ENCODE measurements at regions not wholly inside any gene's neighbourhood (a gene's known extent, or its start where the extent isn't known, plus 50 kb on each side); places are given as distances from the start of the nearest gene placed in this dataset.

DNA sequence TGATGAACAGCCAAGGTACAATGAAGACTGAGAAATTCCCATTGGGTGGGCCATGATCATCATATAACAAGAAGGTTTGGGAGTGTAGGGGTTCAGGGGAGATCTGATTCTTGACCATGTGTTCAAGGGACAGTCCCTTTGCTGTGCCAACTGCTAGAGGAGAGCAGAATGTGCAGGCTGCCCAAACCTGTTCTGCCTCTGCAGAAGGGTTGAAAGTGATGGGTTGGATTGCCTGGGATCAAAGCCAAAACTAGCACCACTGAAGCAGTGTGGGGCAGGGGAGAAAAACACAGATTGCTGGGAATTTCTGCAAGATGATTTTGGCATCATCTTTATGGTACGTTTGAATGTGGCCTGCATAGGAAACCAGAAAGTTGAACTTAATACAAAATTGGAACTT lies 303.9 kb downstream of the OTUD1 start:
- Histone ChIP-seq H3K4me2 (ENCODE audit: control insufficient read depth, insufficient read depth) (no peak overlapping the region), H3K36me3 (ENCODE audit: control insufficient read depth in 2 of 2, insufficient read depth in 2 of 2, low read length in 1 of 2) (no peaks in the 10 kb centered on the region), H3K9ac (ENCODE audit: control insufficient read depth, insufficient read depth, low read length) (no peak overlapping the region), H3K79me2 (ENCODE audit: control insufficient read depth, insufficient read depth, low read length) (no peaks in the 10 kb centered on the region), H3K9me3 (replicated peaks; ENCODE audit: control insufficient read depth, insufficient read depth, low read length) (no peaks in the 10 kb centered on the region; the same call in 2 of the 3 replicates), H3K4me3 (no peak overlapping the region), H3K4me1 (ENCODE audit: control insufficient read depth, insufficient read depth, low read length) (no peaks in the 10 kb centered on the region), H3K27me3 (replicated peaks in 1 of 2; ENCODE audit: control insufficient read depth in 2 of 2, insufficient read depth in 2 of 2, low read length in 1 of 2) (no peaks in the 10 kb centered on the region), H4K20me1 (ENCODE audit: control insufficient read depth, insufficient read depth) (no peaks in the 10 kb centered on the region), H2AFZ (ENCODE audit: control insufficient read depth, low read depth, low read length) (no peak overlapping the region), H3K27ac (ENCODE audit: control insufficient read depth, insufficient read depth) (no peak overlapping the region)
- RAD21 ChIA-PET (ENCODE audit: unreplicated experiment): no interaction called here
- BruUV-seq (replicated peaks): no TSS peak
- FAIRE-seq (no peak), DNase-seq (ENCODE audit: low read depth, low spot score) (no peak), ATAC-seq (peak; percentile 31)
- 0% methylated on average over 1 of the region's 1 CpG for WGBS (ENCODE audit: insufficient coverage, insufficient replicate concordance, low lambda C conversion rate, missing lambda C conversion rate)
- no peak for TF ChIP-seq ASH2L (IDR thresholded peaks at IDR 0.05; ENCODE audit: borderline replicate concordance, low read depth)
- no peak for TF ChIP-seq RFX5 (IDR thresholded peaks at IDR 0.05; ENCODE audit: low read depth, low read length)
- no peak for TF ChIP-seq SMARCA5 (IDR thresholded peaks at IDR 0.05)
- TF ChIP-seq NR2F1 (conservative IDR thresholded peaks at IDR 0.05): no peak
- TF ChIP-seq, protein P1, sequence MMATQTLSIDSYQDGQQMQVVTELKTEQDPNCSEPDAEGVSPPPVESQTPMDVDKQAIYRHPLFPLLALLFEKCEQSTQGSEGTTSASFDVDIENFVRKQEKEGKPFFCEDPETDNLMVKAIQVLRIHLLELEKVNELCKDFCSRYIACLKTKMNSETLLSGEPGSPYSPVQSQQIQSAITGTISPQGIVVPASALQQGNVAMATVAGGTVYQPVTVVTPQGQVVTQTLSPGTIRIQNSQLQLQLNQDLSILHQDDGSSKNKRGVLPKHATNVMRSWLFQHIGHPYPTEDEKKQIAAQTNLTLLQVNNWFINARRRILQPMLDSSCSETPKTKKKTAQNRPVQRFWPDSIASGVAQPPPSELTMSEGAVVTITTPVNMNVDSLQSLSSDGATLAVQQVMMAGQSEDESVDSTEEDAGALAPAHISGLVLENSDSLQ (IDR thresholded peaks at IDR 0.05): no peak
- TF ChIP-seq, protein P2, sequence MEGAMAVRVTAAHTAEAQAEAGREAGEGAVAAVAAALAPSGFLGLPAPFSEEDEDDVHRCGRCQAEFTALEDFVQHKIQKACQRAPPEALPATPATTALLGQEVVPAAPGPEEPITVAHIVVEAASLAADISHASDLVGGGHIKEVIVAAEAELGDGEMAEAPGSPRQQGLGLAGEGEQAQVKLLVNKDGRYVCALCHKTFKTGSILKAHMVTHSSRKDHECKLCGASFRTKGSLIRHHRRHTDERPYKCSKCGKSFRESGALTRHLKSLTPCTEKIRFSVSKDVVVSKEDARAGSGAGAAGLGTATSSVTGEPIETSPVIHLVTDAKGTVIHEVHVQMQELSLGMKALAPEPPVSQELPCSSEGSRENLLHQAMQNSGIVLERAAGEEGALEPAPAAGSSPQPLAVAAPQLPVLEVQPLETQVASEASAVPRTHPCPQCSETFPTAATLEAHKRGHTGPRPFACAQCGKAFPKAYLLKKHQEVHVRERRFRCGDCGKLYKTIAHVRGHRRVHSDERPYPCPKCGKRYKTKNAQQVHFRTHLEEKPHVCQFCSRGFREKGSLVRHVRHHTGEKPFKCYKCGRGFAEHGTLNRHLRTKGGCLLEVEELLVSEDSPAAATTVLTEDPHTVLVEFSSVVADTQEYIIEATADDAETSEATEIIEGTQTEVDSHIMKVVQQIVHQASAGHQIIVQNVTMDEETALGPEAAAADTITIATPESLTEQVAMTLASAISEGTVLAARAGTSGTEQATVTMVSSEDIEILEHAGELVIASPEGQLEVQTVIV (IDR thresholded peaks at IDR 0.05; ENCODE audit: borderline replicate concordance, partially characterized antibody): no peak
- no peak for TF ChIP-seq MYB (IDR thresholded peaks at IDR 0.05; ENCODE audit: borderline replicate concordance, low read depth, low read length)
- TF ChIP-seq ATF7 (IDR thresholded peaks at IDR 0.05; ENCODE audit: low read depth): no peak
- no peak for TF ChIP-seq KLF5 (IDR thresholded peaks at IDR 0.05; ENCODE audit: partially characterized antibody)
- TF ChIP-seq NFYA (IDR thresholded peaks at IDR 0.05; ENCODE audit: borderline replicate concordance, low read depth, low read length): no peak
- TF ChIP-seq, protein P3, sequence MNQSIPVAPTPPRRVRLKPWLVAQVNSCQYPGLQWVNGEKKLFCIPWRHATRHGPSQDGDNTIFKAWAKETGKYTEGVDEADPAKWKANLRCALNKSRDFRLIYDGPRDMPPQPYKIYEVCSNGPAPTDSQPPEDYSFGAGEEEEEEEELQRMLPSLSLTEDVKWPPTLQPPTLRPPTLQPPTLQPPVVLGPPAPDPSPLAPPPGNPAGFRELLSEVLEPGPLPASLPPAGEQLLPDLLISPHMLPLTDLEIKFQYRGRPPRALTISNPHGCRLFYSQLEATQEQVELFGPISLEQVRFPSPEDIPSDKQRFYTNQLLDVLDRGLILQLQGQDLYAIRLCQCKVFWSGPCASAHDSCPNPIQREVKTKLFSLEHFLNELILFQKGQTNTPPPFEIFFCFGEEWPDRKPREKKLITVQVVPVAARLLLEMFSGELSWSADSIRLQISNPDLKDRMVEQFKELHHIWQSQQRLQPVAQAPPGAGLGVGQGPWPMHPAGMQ (IDR thresholded peaks at IDR 0.05; ENCODE audit: borderline replicate concordance): no peak
- no peak for TF ChIP-seq STAT1 (conservative IDR thresholded peaks at IDR 0.05)
- TF ChIP-seq MTA3 (IDR thresholded peaks at IDR 0.05; ENCODE audit: borderline replicate concordance, low read length): no peak
- CTCF ChIA-PET: interaction anchor here (1.1 kb wide), 1 partner anchor 13 kb away, joined by 3 read pairs; no protein-coding TSS in a partner anchor
- SMC1A ChIA-PET (ENCODE audit: uncharacterized antibody, unreplicated experiment): interaction anchor here (0.6 kb wide), 1 partner anchor 549 kb away, joined by 3 read pairs; no protein-coding TSS in a partner anchor
- intact Hi-C loops (cut with micrococcal nuclease; ENCODE audit: unreplicated experiment): no loop called here
- in situ Hi-C loops (cut with MboI): no loop called here
- POLR2A ChIA-PET: no interaction called here

Measured in GM12878 (cell line).